Esophagus muscularis mucosa (tissue), 4 donors: ENCODE measurements at regions not wholly inside any gene's neighbourhood (a gene's known extent, or its start where the extent isn't known, plus 50 kb on each side); places are given as distances from the start of the nearest gene placed in this dataset.
A peak's percentile ranks its signal among the peaks of the same experiment; 100 is the strongest.

Experiments used
- DNase-seq: peaks from one replicate; pipeline ENCODE4 v3.0.0-alpha.2; 2017; ENCODE audit errors: extremely low spot score
- H3K27ac ChIP-seq, 4 donors: fragments of 200-600 bp; sonication (generic); replicated peaks in 1 of 4; 1 replicate in 3 of 4; 2 replicates in 1 of 4; pipeline ENCODE4 v1.5.1; 2016 to 2019; ENCODE audit warnings: mild to moderate bottlenecking in 1 of 4
- H3K27me3 ChIP-seq, 4 donors: fragments of 200-600 bp; sonication (generic); one replicate each; pipeline versions ENCODE4 v1.5.1 to v1.6.0; 2016 to 2019
- H3K36me3 ChIP-seq, 4 donors: fragments of 200-600 bp; sonication (generic); one replicate each; pipeline ENCODE4 v1.5.1; 2016 to 2019
- H3K4me1 ChIP-seq, 4 donors: fragments of 200-600 bp; sonication (generic); one replicate each; pipeline ENCODE4 v1.5.1; 2016 to 2019
- H3K4me3 ChIP-seq, 4 donors: fragments of 200-600 bp; sonication (generic); 1 replicate in 2 of 4; 2 replicates in 2 of 4; pipeline ENCODE4 v1.5.1; 2016 to 2019; ENCODE audit warnings: mild to moderate bottlenecking in 4 of 4, moderate library complexity in 1 of 4
- H3K9me3 ChIP-seq, 4 donors: fragments of 200-600 bp; sonication (generic); 1 replicate in 3 of 4; 2 replicates in 1 of 4; pipeline ENCODE4 v1.5.1; 2016 to 2019
- CTCF ChIP-seq, 3 experiments: fragments of 200-600 bp in 2 of 3; fragments of 450-650 bp in 1 of 3; sonication (generic) in 2 of 3; IDR thresholded peaks; one replicate each; pipeline ENCODE4 v1.5.1; 2017 to 2019; ENCODE audit warnings: antibody characterized with exemption in 3 of 3, mild to moderate bottlenecking in 2 of 3, moderate library complexity in 1 of 3
- EP300 ChIP-seq: sonication (generic); formaldehyde crosslinking; IDR thresholded peaks from one replicate; pipeline ENCODE4 v1.6.1; 2017; ENCODE audit warnings: antibody characterized with exemption
- POLR2A ChIP-seq: fragments of 450-650 bp; IDR thresholded peaks from one replicate; pipeline ENCODE4 v1.6.1; 2017; ENCODE audit warnings: antibody characterized with exemption, moderate library complexity, mild to moderate bottlenecking, low read depth
- POLR2AphosphoS5 ChIP-seq, 2 donors: sonication (generic); formaldehyde crosslinking; IDR thresholded peaks; one replicate each; pipeline ENCODE4 v1.6.1; 2017; ENCODE audit warnings: antibody characterized with exemption in 2 of 2
- WGBS: methylation state at CpG from one replicate; pipeline ENCODE4 v1.1.5; 2018; 5-methylcytosine and 5-hydroxymethylcytosine counted together
- intact Hi-C: fragments of 100-400 bp; cut with DNase I; formaldehyde crosslinking; loops from one replicate; pipeline ENCODE4 v1.15.1; 2023

DNA sequence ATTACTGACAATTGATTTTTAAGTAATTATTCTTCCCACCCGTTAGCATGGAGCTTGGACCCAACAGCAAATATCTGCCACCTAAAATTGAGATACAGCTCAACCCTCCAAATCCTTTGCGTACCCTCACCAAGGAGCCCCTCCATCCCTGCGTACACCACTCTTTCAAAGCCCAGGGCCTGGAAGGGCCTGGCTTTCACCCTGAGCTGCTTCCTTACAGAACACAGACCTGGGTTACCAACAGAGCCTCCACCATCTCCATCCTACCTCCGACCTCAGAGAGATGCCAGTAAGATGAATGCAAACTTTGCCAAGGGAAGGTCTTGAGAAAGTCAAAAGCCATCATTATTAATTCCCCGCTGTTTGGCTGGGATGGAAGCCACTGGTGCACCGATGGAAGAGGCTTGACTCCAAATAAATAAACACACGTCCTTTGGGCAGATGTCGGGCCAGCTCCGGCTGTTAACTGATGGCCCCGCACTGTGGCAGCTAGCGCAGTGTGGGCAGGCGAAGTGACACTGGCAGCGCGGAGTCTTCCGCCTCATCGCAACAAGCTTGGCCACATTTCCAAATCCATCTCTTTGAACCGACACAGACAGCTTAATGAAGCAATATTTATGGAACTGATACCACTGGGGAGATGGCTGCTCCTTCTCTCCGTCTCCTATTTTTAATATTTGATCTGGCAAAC lies 150.2 kb upstream of the VSTM2B start:
- no peaks in the 10 kb centered on the region for H3K4me1 ChIP-seq
- 76% methylated on average over 18 of the region's 18 CpGs for WGBS
- TF ChIP-seq POLR2A (no peak), EP300 (no peak), CTCF (IDR thresholded peaks at IDR 0.05) (no peak), POLR2AphosphoS5 (IDR thresholded peaks at IDR 0.05) (no peak)
- intact Hi-C loops: no loop called here
- H3K27me3 ChIP-seq: peaks cover 0 to 52% (median 0%) of the 10 kb centered on the region in 4 donors
- H3K4me3 ChIP-seq: no peak overlapping the region
- H3K36me3 ChIP-seq: no peaks in the 10 kb centered on the region
- DNase-seq: no peak
- no peak overlapping the region for H3K27ac ChIP-seq
- H3K9me3 ChIP-seq: no peaks in the 10 kb centered on the region

DNA sequence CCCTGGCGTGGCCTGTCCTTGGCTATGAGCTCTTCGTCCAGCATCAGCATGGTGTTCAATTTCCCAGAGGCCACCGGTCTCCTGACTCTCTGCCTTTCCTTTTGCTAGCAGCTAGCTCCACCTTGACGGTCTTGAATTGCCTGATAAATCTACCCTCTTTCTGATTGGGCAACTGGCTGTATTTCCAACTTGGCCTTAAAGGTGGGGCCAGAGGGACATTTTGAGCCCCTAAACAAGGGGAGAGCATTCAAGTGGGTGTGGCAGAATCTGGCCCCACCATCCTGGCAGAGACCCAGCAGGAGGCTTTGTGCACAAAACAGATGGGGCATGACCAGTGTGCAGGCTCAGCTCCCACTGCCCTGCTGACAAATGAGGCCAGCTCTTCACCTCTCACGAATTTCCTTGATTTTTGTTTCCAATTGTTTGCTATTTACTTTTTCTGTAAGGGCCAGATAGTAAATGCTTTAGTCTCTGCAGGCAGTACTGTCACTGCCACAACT lies 148.9 kb upstream of the VSTM2B start:
- no peaks in the 10 kb centered on the region for H3K4me1 ChIP-seq
- H3K36me3 ChIP-seq: no peaks in the 10 kb centered on the region
- no peaks in the 10 kb centered on the region for H3K9me3 ChIP-seq
- intact Hi-C loops: no loop called here
- 72% methylated on average over 5 of the region's 5 CpGs for WGBS
- H3K27me3 ChIP-seq: peaks cover 0 to 54% (median 0%) of the 10 kb centered on the region in 4 donors
- no peak overlapping the region for H3K4me3 ChIP-seq
- no peak overlapping the region for H3K27ac ChIP-seq
- peak; percentile 78 for DNase-seq
- TF ChIP-seq EP300 (no peak), POLR2AphosphoS5 (IDR thresholded peaks at IDR 0.05) (no peak), POLR2A (no peak), CTCF (IDR thresholded peaks at IDR 0.05) (no peak)

GRCh38 chr19:29378126-29378525 lies 147.7 kb upstream of the VSTM2B start:
- Histone ChIP-seq H3K4me1 (no peaks in the 10 kb centered on the region), H3K9me3 (no peaks in the 10 kb centered on the region), H3K4me3 (no peak overlapping the region), H3K36me3 (no peaks in the 10 kb centered on the region), H3K27me3 (peaks cover 0 to 53% (median 0%) of the 10 kb centered on the region in 4 donors), H3K27ac (no peak overlapping the region)
- intact Hi-C loops: no loop called here
- no peak for TF ChIP-seq CTCF (IDR thresholded peaks at IDR 0.05)
- TF ChIP-seq POLR2AphosphoS5 (IDR thresholded peaks at IDR 0.05): no peak
- no peak for TF ChIP-seq POLR2A
- TF ChIP-seq EP300: no peak
- no peak for DNase-seq
- WGBS: 81% methylated on average over 4 of the region's 4 CpGs

DNA sequence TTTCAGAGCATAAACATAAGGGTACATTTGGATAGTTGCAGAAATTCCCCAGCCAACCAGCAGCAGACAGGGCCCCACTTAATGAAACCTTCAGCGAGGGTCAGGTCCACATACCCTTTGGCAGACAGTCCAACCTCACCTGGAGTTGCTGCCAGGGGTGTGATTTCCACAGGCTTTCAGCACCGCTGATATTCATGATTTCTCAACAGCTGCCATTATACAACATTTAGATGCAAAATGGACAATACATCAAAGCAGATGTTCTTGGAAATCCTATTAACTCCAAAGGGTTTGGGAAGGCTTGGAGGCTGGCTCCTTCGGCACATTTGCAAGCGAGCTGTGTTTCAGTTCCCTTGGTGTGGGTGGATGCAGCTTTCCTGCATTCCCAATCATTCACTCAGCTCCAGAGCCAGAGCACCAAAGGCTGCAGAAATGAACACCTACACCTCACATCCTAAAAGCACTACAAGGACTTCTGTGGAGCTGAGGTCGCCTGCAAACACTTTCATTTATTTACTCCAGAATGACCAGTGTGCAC lies 147.2 kb upstream of the VSTM2B start:
- Histone ChIP-seq H3K36me3 (no peaks in the 10 kb centered on the region), H3K4me3 (no peak overlapping the region), H3K27ac (no peak overlapping the region), H3K4me1 (no peaks in the 10 kb centered on the region), H3K9me3 (no peaks in the 10 kb centered on the region), H3K27me3 (peaks cover 0 to 51% (median 0%) of the 10 kb centered on the region in 4 donors)
- intact Hi-C loops: no loop called here
- WGBS: 76% methylated on average over 5 of the region's 5 CpGs
- DNase-seq: peak; percentile 89
- TF ChIP-seq EP300 (no peak), CTCF (IDR thresholded peaks at IDR 0.05) (no peak), POLR2AphosphoS5 (IDR thresholded peaks at IDR 0.05) (no peak), POLR2A (no peak)
